RPMI8226 (cell line): ENCODE measurements at regions not wholly inside any gene's neighbourhood (a gene's known extent, or its start where the extent isn't known, plus 50 kb on each side); places are given as distances from the start of the nearest gene placed in this dataset.
A peak's percentile ranks its signal among the peaks of the same experiment; 100 is the strongest.
"Not testable (repeated sequence)": the region's sequence is repeated elsewhere in the genome, so short reads cannot be mapped to it uniquely, and the experiment has no call there.

Experiments used
- DNase-seq: peaks from one replicate; pipeline ENCODE4 v3.0.0-alpha.2; 2015

DNA sequence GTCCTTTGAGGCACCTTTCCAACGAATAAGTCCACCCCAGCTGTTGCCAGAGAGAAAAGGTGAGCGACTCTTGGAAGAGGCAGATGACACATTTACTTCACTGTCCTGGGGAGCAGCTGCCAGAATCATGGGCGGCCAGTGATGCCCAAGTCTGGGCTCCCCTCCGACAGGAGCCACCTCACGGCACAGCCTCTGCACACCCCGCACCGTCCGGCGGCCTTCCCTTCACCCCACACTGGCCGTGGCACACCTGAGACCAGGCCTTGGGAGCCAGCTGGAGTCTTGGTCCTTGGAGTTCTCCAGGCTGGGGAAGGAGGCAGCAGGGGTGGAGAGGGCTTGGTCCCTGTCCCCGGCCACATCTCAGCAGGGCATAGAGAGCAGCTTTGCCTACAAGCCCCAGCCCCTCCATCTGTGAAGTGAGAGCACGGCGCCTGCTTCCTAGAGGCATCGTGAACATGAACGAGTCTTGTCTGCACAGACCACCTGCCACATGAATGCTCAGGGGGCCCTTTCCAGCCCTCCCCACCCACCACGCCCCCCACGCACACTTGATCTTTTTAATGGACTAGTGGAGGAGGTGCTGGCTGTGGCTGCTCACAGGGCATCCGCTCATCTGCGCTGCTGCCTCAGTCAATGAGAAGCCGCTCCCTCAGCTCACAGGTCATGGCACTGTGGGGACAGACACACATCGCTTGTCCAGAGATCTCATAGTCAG lies 400.2 kb upstream of the MYT1L start:
- DNase-seq = no peak

DNA sequence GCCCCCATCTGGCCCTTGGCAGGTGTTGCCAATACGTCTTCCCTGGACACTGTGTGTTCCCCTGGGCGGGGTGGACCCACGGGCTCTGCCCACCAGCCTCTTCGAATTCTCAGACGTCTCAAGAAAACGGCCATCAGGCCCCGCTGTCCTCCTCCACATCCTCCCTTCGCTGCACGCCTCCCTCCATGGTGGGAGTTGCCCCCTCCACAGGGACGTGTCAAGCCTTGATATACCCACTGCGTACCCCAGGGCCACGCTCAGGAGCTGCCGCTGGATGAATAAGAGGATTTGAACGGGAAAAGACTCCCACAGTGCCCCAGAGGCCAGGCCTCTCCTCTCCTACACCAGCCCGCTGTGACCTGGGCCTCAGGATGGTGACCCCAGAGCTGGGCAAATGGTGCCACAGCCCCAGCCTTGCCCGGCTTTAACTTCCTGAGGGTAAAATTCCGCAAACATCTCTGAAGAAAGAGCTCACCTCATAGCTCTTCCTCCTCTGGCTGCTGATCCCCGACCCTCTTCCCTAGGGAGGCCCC lies 399.3 kb upstream of the MYT1L start:
- no peak for DNase-seq

DNA sequence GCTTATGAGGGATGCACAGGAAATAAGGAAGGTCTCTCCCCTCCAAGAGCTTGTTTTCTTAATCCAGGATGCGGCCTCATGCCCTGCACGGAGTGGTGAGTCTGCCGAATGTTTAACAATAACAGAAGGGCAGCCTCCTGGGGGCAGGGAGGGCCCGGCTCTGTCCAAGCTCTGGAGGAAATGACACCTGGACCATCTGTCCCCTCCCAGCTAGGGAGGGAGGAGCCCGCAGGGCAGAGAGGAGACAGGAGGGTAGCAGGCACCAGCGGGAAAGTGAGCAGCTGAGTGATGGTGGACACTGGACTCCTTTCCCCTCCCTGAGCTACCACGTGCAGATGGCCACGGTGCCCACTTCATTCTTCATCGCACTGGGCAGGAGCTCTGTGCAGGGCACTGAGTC lies 398.2 kb upstream of the MYT1L start:
- no peak for DNase-seq

DNA sequence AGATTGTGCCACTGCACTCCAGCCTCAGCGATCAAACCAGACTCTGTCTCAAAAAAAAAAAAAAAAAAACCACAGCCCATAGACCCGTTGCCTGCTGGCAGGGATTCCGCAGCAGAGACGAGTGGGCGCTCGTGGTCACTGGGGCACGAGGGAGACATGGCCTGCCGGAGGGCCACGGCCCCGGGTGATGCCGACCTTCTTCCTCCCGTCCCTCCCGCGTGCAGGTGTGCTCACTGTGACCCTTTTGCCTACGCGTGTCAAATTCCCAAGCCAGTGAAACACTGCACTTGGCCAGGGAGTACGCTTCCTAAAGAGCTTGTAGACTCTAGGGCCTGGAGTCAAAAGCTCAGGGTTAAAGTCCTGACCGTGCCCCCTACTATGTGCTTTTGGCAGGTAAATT lies 397.6 kb upstream of the MYT1L start:
- DNase-seq = no peak

DNA sequence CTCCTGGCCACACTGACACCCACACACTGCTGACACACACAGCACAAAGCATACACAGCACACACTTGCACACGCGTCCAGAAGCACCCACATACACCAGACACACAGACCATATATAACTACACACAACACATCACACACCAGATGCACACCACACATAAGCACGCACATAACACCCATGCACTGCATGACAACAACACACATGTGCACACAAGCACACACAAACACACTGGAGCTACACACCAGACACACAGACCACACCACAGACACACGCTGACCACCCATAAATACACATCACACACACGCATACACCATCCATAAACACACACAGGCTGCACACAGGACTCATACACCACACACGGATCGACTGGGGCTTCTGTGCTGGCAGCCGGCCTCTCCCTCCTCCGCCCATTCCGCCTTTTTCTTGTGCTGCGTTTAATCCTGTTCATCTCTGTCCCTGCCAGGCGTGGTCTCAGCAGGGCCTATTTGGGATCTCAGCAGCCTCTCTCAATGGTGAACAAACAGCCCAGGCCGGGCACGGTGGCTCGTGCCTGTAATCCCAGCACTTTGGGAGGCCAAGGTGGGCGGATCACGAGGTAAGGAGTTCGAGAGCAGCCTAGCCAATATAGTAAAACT lies 396.9 kb upstream of the MYT1L start:
- no peak for DNase-seq

DNA sequence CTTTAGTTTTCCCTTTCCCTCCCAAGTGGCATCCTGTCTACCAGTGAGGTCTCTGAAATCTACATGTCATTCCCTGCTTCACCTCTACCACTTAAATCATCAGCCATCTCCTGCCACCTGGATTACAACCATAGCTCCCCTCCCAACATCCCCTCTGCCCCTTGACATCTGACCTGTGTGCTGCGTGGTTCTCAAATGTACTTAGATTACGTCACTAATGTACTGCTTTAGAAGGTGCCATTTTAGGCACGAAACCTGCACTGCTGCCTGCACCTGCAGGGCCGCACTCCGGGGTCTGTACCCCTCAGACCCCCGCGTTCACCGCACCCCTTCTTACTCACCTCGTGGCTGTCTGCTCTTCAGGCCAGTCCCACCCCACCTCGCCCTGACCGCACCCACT lies 395.1 kb upstream of the MYT1L start:
- DNase-seq = no peak

DNA sequence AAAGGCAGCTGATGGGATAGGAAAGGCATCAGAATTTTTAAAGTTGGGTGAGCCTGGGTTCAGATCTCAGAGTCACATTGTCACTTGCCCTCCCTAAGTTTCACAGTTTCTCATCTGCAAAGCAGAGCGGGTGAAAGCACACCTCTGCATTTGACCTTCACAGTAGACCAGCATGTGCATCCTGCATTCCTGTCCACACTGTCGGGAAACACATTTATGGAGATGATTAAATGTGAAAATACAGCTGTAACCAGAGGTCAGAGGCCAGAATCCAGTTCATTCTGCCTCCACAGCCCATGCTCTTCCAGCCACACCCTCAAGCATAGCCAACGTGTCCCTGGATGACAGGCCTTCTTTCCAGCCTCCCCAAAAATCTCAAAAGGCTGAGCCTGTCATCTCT lies 392.0 kb upstream of the MYT1L start:
- no peak for DNase-seq

DNA sequence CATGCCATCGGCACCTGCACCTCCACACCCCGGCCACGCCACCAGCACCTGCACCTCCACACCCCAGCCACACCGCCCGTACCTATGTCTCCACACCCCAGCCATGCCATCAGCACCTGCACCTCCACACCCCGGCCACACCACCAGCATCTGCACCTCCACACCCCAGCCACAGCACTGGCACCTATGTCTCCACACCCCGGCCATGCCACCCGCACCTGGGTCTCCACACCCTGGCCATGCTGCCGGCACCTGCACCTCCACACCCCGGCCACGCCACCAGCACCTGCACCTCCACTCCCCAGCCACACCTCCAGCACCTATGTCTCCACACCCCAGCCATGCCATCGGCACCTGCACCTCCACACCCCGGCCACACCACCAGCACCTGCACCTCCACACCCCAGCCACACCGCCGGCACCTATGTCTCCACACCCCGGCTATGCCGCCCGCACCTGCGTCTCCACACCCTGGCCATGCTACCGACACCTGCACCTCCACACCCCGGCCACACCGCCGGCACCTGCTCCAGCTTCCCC lies 390.3 kb upstream of the MYT1L start:
- DNase-seq = no peak

DNA sequence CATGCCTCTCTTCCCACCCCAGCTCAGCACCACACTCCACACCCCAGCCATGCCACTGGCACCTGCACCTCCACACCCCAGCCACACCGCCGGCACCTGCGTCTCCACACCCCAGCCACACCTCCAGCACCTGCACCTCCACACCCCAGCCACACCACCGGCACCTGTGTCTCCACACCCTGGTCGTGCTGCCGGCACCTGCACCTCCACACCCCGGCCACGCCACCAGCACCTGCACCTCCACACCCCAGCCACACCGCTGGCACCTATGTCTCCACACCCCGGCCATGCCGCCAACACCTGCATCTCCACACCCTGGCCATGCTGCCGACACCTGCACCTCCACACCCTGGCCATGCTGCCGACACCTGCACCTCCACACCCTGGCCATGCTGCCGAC lies 389.7 kb upstream of the MYT1L start:
- DNase-seq = not testable (repeated sequence)

DNA sequence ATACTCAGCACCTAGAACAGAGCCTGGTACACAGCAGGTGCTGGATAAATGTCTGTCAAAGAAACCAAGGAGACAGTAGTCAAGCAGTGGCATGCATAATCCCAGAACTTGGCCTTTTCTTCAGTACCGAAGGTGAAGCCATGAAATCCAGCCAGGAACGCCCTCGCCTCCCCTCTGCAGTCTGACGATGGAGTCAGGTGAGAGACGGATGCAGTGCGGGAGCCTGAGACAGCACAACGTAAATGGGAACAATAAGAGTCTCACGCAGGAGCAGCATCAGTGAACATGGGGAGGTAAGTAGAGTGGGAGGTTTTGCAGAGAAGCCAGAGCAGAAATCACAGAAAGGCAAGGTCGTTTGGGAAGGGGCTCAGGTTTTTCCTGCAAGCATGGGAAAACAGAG lies 389.3 kb upstream of the MYT1L start:
- DNase-seq = no peak

DNA sequence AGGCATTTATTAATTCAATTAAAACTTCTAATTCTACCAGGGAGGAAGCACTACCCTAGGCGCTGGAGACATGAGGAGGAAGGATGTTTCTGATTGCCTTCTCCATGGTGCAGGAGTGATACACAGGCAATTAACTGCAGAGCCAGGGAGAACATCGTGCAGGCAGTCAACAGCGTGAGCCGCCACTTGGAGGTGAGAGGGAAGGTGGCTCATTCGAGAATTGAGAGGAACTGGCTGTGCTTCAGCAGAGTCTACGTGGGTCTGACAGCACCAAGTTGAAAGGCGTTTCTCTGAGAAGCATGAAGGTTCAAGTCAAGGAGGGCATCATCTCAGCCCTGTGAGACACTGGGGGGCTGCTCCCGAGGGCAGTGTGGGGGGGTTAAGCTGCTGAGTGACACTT lies 388.7 kb upstream of the MYT1L start:
- no peak for DNase-seq

DNA sequence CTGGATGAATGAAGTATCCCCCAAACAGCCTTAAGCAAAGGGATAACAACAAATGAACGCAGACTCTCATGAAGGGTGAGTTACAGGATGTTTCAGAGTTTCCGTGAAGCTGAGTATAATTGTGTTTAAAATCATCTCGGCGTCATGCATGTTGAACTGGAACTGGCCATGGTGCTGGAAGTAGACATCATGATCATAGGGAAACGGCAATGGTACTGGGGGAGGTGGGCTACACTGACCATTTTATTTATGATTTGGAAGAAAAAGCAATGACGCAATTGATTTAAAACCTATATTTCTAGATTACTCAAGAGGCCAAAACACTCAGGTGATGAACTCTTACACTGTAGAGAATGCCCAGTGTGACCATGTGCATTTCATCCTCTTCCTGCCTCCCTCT lies 387.9 kb upstream of the MYT1L start:
- peak; percentile 28 for DNase-seq

DNA sequence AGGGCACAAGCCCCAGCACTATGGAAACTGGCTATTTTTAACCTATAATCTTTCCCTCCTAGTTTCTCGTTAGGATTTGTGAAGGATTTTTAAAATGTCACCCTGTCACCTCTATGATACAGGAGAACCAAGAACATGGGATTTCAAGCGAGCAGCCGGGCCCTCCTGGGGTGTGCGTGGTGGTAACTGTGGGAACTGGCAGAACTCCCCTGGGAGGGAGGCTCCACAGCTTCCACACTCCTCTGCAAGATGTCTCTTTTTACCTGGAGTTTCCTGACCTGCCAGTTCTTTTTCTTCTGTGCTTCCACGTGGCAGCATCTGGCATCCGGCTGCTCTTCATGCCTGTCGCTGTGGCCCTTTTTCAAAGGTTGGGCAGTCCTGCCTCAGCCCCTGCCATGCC lies 386.3 kb upstream of the MYT1L start:
- no peak for DNase-seq

DNA sequence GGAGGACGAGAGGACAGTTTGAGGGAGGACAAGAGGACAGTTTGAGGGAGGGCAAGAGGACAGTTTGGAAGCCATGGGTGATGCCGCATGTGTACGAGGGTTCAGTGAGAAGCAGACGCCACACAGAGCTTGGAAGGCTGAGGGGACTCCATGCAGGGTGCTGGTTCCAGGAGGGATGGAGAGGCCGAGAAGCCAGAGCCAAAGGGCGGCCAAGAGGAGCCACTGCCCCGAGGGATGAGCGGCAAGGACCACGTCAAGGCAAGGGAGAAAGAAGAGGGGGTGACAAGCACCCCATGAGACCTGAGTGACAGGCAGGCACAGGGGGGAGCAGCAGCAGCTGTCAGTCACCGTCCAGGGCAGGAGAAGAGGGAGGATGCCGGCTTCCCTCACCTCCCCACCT lies 385.7 kb upstream of the MYT1L start:
- DNase-seq = no peak

DNA sequence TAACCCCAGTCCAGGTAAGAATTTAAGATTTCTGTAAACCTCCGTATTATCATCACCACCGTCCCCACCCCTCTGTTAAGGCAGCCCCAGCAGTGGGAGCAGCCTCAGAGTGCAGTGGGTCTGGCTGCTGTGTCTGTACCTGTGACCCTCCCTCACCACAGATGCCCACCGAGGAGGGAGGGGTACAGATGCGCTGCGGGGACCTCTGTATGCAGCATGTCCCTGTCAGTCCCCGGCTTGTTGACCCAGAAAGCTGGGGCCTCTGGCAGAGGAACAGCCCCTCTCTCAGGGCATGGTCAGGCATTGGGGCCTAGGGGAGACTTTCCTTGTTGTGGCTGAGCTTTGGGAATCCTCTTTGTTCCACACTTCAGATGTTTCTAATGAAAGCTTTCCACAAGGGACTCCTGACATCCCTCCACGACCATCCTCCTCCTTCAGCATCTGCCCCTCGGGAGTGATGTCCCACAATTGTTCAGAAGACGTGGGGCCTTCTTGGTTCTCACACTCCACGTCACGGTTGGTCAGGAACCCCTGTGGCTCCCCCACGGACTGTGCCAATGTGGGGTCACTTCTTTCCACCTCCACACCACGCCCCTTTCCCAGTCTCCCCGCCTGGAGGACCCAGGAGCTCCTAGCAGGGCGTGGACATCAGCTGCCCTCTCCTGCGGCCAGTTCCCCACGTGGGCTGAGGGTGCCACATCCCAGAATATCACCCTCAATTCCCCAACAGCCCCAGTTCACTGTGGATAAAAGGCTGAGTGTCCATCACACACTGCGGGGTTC lies 384.2 kb upstream of the MYT1L start:
- DNase-seq = no peak

DNA sequence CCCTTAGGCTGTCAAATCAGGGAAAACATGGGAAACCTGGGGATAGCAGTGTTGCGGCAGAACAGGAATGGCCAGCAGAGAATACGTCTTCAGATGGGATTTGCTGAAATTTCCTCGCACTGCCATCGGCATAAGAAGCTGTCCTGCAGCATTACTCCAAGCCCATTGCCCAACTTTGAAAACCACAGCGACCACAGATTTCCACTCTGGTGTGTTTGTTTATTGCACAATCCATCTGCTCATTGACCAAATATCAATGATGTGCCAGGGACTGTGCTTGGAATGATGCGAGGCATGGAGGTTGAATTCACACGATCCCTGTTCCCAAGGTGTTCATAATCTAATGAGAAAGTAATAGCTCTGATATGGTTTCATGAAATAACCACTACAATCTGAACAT lies 383.3 kb upstream of the MYT1L start:
- DNase-seq = no peak

DNA sequence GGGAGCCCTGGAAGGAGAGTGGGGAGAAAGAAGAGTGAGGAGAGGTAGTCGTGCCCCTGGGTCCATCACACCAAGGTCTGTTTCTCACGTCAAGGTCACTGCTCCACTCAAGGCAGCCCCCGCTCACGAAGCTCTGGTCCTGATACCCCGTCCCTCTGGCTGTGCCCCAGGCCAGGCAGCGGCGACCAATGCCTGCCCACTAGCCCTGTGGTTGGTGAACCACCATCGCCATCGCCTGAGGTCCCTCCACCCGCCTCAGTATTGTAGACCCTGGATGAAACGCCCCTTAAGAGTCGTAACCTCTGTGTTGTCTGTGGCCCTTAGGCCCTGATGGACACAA lies 378.3 kb upstream of the MYT1L start:
- no peak for DNase-seq

DNA sequence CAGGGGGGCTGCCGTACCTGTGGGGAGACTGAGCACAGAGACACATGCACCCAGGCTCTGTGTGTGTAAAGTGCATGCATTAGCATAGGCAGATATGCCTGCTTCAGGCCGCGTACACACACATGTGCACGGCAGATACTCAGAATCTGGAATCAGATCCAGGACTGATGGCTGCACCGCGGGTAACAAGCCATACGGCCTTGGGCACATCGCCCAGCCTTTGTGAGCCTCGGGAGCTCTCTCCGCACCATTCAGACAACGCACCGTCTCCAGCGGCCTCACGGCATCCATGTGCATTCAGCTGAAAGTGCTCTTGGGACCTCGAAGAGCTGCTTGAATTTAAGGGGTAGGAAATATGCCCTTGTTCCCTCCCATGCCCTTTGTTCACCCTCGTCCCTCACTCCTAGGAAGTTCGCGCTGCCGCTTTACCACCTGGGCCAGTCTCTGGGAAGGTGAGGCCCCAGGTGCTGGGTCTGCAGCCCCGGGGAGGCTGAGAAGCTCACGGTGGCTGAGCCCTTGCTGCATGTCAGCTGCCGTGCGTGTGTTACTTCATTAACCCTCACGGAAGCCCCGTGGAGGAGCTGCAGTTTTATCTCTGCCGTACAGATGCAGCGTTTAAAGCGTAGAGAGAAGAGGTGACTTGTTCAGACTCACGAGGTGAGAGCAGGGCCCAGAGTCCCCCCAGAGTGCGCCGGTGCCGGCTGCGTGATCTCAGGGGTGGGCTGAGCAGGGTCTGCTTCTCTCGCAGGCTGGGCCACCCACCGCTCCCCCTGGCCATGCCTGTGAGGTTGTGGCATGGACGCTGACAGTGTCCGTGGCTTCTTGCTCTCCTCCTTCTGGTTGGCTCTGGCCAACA lies 377.7 kb upstream of the MYT1L start:
- DNase-seq = no peak

DNA sequence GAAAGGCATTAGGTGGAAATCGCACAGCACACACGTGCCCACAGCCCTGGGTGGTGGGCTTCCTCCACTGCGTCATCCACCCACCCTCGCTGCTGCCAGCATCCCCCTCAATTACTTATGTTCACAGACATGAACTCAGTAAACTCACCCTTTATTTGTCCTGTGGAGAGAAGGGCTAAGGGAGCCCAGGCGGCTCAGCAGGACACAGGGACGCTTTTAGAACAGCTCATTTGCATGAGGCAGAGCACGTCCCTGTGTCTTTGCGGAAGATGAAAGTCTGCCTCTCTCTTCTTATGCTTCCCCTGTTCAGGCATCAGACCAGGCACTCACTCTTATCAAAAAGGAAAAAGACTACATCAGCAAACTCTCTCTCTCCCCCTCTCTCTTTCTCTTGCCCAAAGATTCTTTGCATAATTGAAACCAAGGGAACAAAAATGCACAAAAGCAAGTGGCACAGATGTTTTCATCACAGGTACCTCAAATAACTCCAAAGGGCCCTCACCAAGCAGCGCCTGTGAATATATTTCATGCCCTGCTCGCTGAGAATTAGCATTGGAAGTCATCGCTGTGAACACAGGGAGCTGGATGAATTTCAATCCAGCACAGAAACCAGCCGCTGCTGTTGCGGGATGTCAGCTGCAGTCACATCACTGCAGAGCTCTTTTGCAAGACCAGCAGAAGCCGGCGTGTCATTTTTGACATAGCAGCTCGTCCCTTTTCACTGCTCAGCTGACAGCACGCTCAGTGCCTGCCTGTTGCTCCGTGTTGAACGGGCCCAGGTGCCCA lies 376.3 kb upstream of the MYT1L start:
- DNase-seq = peak; percentile 74

DNA sequence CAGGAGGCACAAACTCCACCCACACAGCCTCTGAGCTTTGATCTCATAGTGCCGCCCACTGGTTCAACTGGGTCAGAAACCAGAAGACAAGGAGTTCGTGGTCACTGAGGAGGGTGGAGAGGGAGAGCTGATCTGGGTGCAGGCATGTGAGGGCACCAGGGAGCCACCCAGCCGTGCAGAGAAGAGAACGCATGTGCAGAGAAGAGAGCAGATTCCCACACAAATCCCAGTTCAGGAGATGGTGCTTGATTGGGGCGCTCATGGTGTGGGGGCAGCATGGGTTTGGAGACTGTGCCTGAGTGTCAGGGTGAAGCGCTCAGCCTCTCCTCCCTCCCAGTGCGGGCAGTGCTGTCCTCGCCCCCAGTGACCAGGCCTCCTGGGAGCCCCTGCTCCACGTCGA lies 375.2 kb upstream of the MYT1L start:
- DNase-seq = no peak

DNA sequence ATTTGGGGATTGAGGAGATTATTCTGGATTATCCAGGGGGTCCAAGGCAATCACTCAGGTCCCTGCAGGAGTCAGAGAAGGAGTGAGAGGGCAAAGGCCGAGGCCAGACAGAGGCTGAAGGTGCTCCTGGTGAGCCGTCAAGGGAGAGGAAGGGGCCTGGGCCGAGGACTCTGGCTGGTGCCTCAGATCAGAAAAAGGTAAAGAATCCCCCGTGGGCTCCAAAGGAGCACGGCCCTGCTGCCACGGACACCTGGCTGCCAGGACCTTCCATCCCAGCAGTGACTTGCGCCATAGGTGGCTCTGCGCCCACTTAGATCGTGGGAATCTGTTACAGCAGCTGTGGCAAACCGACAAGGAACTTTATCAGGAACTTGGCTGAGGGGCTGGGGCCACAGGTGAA lies 374.8 kb upstream of the MYT1L start:
- no peak for DNase-seq
